ENCODE measurements at regions not wholly inside any gene's neighbourhood (a gene's known extent, or its start where the extent isn't known, plus 50 kb on each side); places are given as distances from the start of the nearest gene placed in this dataset.
"Not testable (repeated sequence)": the region's sequence is repeated elsewhere in the genome, so short reads cannot be mapped to it uniquely, and the experiment has no call there.

GRCh38 chr4:49153011-49153410 is 166.9 kb downstream of the CWH43 start:
- H3K27ac ChIP-seq (ENCODE audit: low read depth in 2 of 2, low read length in 2 of 2); H3K4me3 ChIP-seq (ENCODE audit: low read length in 2 of 2); H3K4me1 ChIP-seq (ENCODE audit: control insufficient read depth in 2 of 2, insufficient read depth in 2 of 2, low read length in 2 of 2); H3K36me3 ChIP-seq (ENCODE audit: control insufficient read depth in 2 of 2, insufficient read depth in 2 of 2, low read length in 2 of 2); H3K27me3 ChIP-seq (ENCODE audit: control insufficient read depth in 2 of 2, insufficient read depth in 2 of 2, low read length in 2 of 2); H3K9ac ChIP-seq (ENCODE audit: low read depth in 1 of 2, low read length in 2 of 2): not testable (repeated sequence)
- peaks cover 31 to 52% of the 10 kb centered on the region in 2 donors for H3K9me3 ChIP-seq (ENCODE audit: control insufficient read depth in 2 of 2, low read length in 2 of 2)

DNA sequence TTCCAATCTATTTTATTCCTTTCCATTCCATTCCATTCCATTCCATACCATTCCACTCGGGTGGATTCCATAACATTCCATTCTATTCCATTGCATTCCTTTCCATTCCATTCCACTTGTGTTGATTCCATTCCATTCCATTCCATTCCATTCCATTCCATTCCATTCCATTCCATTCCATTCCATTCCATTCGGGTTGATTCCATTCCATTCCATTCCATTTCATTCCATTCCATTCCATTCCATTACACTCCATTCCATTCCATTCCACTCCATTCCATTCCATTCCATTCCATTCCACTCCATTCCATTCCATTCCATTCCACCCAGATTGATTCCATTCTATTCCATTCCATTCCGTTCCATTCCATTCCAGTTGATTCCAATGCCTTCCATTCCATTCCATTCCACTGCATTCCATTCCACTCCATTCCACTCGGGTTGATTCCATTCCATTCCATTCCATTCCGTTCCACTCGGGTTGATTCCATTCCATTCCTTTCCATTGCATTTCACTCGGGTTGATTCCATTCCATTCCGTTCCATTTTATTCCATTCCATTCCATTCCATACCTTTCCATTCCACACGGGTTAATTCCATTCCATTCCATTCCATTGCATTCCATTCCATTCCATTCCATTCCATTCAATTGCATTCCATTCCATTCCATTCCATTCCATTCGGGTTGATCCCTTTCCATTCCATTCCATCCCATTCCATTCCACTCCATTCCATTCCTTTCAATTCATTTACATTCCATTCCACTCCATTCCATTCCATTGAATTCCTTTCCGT is 168.4 kb downstream of the CWH43 start:
- H3K36me3 ChIP-seq (ENCODE audit: control insufficient read depth in 2 of 2, insufficient read depth in 2 of 2, low read length in 2 of 2); H3K27me3 ChIP-seq (ENCODE audit: control insufficient read depth in 2 of 2, insufficient read depth in 2 of 2, low read length in 2 of 2); H3K27ac ChIP-seq (ENCODE audit: low read depth in 2 of 2, low read length in 2 of 2); H3K4me1 ChIP-seq (ENCODE audit: control insufficient read depth in 2 of 2, insufficient read depth in 2 of 2, low read length in 2 of 2); H3K4me3 ChIP-seq (ENCODE audit: low read length in 2 of 2); H3K9ac ChIP-seq (ENCODE audit: low read depth in 1 of 2, low read length in 2 of 2): not testable (repeated sequence)
- H3K9me3 ChIP-seq (ENCODE audit: control insufficient read depth in 2 of 2, low read length in 2 of 2), result peaks cover 27 to 42% of the 10 kb centered on the region in 2 donors

DNA sequence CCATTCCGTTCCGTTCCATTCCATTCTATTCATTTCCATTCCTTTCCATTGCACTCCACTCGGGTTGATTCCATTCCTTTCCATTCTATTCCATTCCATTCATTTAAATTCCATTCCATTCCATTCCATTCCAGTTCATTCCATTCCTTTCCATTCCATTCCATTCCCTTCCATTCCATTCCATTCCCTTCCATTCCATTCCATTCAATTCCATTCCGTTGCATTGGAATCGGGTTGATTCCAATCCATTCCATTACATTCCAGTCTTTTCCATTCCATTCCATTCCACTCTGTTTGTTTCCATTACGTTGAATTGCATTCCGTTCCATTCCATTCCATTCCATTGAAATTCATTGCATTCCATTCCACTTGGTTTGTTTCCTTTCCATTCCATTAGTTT is 169.2 kb downstream of the CWH43 start:
- H3K27me3 ChIP-seq (ENCODE audit: control insufficient read depth in 2 of 2, insufficient read depth in 2 of 2, low read length in 2 of 2); H3K9ac ChIP-seq (ENCODE audit: low read depth in 1 of 2, low read length in 2 of 2); H3K27ac ChIP-seq (ENCODE audit: low read depth in 2 of 2, low read length in 2 of 2); H3K36me3 ChIP-seq (ENCODE audit: control insufficient read depth in 2 of 2, insufficient read depth in 2 of 2, low read length in 2 of 2); H3K4me1 ChIP-seq (ENCODE audit: control insufficient read depth in 2 of 2, insufficient read depth in 2 of 2, low read length in 2 of 2); H3K4me3 ChIP-seq (ENCODE audit: low read length in 2 of 2): not testable (repeated sequence)
- peaks cover 22 to 36% of the 10 kb centered on the region in 2 donors for H3K9me3 ChIP-seq (ENCODE audit: control insufficient read depth in 2 of 2, low read length in 2 of 2)

- not testable (repeated sequence) for H3K4me1 ChIP-seq (ENCODE audit: control insufficient read depth in 2 of 2, insufficient read depth in 2 of 2, low read length in 2 of 2); H3K9ac ChIP-seq (ENCODE audit: low read depth in 1 of 2, low read length in 2 of 2); H3K27ac ChIP-seq (ENCODE audit: low read depth in 2 of 2, low read length in 2 of 2); H3K27me3 ChIP-seq (ENCODE audit: control insufficient read depth in 2 of 2, insufficient read depth in 2 of 2, low read length in 2 of 2); H3K4me3 ChIP-seq (ENCODE audit: low read length in 2 of 2); H3K36me3 ChIP-seq (ENCODE audit: control insufficient read depth in 2 of 2, insufficient read depth in 2 of 2, low read length in 2 of 2)
- H3K9me3 ChIP-seq (ENCODE audit: control insufficient read depth in 2 of 2, low read length in 2 of 2), result peaks cover 16 to 30% of the 10 kb centered on the region in 2 donors
Measured at GRCh38 chr4:49156309-49156708, 170.2 kb downstream of the CWH43 start.

DNA sequence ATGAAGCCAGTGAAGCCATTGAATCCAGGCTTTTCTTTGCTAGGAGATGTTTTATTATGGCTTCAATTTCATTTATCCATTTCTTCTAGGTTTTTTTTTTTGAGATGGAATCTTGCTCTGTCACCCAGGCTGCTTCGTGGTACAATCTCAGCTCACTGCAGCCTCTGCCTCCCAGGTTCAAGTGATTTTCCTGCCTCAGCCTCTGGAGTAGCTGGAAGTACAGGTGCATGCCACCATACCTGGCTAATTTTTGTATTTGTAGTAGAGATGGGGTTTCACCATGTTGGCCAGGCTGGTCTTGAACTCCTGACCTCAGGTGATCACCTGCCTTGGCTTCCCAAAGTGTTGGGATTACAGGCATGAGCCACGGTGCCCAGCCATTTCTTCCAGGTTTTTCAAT is 171.6 kb downstream of the CWH43 start:
- not testable (repeated sequence) for H3K4me1 ChIP-seq (ENCODE audit: control insufficient read depth in 2 of 2, insufficient read depth in 2 of 2, low read length in 2 of 2); H3K36me3 ChIP-seq (ENCODE audit: control insufficient read depth in 2 of 2, insufficient read depth in 2 of 2, low read length in 2 of 2); H3K9ac ChIP-seq (ENCODE audit: low read depth in 1 of 2, low read length in 2 of 2); H3K27me3 ChIP-seq (ENCODE audit: control insufficient read depth in 2 of 2, insufficient read depth in 2 of 2, low read length in 2 of 2); H3K4me3 ChIP-seq (ENCODE audit: low read length in 2 of 2); H3K27ac ChIP-seq (ENCODE audit: low read depth in 2 of 2, low read length in 2 of 2)
- H3K9me3 ChIP-seq (ENCODE audit: control insufficient read depth in 2 of 2, low read length in 2 of 2), result peaks cover 13 to 30% of the 10 kb centered on the region in 2 donors

DNA sequence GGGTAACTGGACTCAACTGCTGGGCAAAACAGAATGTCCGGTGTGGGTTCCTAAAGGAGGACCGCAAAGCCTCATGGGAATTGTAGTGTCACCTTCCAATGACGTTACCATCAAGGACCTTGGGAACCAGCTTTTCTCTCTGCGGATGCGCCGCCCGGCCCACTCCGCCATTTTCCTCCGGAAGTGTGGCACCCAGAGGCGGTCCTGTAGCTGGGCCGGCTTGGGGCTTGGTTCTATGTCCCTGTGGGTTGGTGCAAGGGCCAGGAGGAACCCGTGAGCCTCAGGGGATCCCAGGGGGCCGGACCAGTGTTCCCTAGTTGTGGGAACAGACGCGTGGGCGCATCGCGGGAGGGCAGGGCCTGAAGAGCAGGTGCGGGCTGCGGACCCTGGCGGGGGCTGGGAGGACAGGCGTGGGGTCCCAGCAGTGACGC is 175.1 kb downstream of the CWH43 start:
- not testable (repeated sequence) for H3K9ac ChIP-seq (ENCODE audit: low read depth in 1 of 2, low read length in 2 of 2); H3K4me3 ChIP-seq (ENCODE audit: low read length in 2 of 2); H3K4me1 ChIP-seq (ENCODE audit: control insufficient read depth in 2 of 2, insufficient read depth in 2 of 2, low read length in 2 of 2); H3K9me3 ChIP-seq (ENCODE audit: control insufficient read depth in 2 of 2, low read length in 2 of 2); H3K27me3 ChIP-seq (ENCODE audit: control insufficient read depth in 2 of 2, insufficient read depth in 2 of 2, low read length in 2 of 2); H3K36me3 ChIP-seq (ENCODE audit: control insufficient read depth in 2 of 2, insufficient read depth in 2 of 2, low read length in 2 of 2); H3K27ac ChIP-seq (ENCODE audit: low read depth in 2 of 2, low read length in 2 of 2)

GRCh38 chr4:49164916-49165315 is 178.8 kb downstream of the CWH43 start:
- H3K9ac ChIP-seq (ENCODE audit: low read depth in 1 of 2, low read length in 2 of 2); H3K36me3 ChIP-seq (ENCODE audit: control insufficient read depth in 2 of 2, insufficient read depth in 2 of 2, low read length in 2 of 2); H3K27me3 ChIP-seq (ENCODE audit: control insufficient read depth in 2 of 2, insufficient read depth in 2 of 2, low read length in 2 of 2); H3K4me1 ChIP-seq (ENCODE audit: control insufficient read depth in 2 of 2, insufficient read depth in 2 of 2, low read length in 2 of 2); H3K9me3 ChIP-seq (ENCODE audit: control insufficient read depth in 2 of 2, low read length in 2 of 2); H3K27ac ChIP-seq (ENCODE audit: low read depth in 2 of 2, low read length in 2 of 2); H3K4me3 ChIP-seq (ENCODE audit: low read length in 2 of 2): not testable (repeated sequence)

- H3K27me3 ChIP-seq (ENCODE audit: control insufficient read depth in 2 of 2, insufficient read depth in 2 of 2, low read length in 2 of 2); H3K36me3 ChIP-seq (ENCODE audit: control insufficient read depth in 2 of 2, insufficient read depth in 2 of 2, low read length in 2 of 2); H3K4me3 ChIP-seq (ENCODE audit: low read length in 2 of 2); H3K4me1 ChIP-seq (ENCODE audit: control insufficient read depth in 2 of 2, insufficient read depth in 2 of 2, low read length in 2 of 2); H3K27ac ChIP-seq (ENCODE audit: low read depth in 2 of 2, low read length in 2 of 2); H3K9me3 ChIP-seq (ENCODE audit: control insufficient read depth in 2 of 2, low read length in 2 of 2); H3K9ac ChIP-seq (ENCODE audit: low read depth in 1 of 2, low read length in 2 of 2): not testable (repeated sequence)
Measured at GRCh38 chr4:49177847-49178246, 191.8 kb downstream of the CWH43 start.

GRCh38 chr4:49181088-49181487 is 195.0 kb downstream of the CWH43 start:
- not testable (repeated sequence) for H3K9ac ChIP-seq (ENCODE audit: low read depth in 1 of 2, low read length in 2 of 2); H3K4me3 ChIP-seq (ENCODE audit: low read length in 2 of 2); H3K4me1 ChIP-seq (ENCODE audit: control insufficient read depth in 2 of 2, insufficient read depth in 2 of 2, low read length in 2 of 2); H3K36me3 ChIP-seq (ENCODE audit: control insufficient read depth in 2 of 2, insufficient read depth in 2 of 2, low read length in 2 of 2); H3K27me3 ChIP-seq (ENCODE audit: control insufficient read depth in 2 of 2, insufficient read depth in 2 of 2, low read length in 2 of 2); H3K9me3 ChIP-seq (ENCODE audit: control insufficient read depth in 2 of 2, low read length in 2 of 2); H3K27ac ChIP-seq (ENCODE audit: low read depth in 2 of 2, low read length in 2 of 2)

GRCh38 chr4:49211396-49212194 is 225.5 kb downstream of the CWH43 start:
- H3K36me3 ChIP-seq (ENCODE audit: control insufficient read depth in 2 of 2, insufficient read depth in 2 of 2, low read length in 2 of 2); H3K9me3 ChIP-seq (ENCODE audit: control insufficient read depth in 2 of 2, low read length in 2 of 2); H3K4me3 ChIP-seq (ENCODE audit: low read length in 2 of 2); H3K27me3 ChIP-seq (ENCODE audit: control insufficient read depth in 2 of 2, insufficient read depth in 2 of 2, low read length in 2 of 2); H3K27ac ChIP-seq (ENCODE audit: low read depth in 2 of 2, low read length in 2 of 2); H3K9ac ChIP-seq (ENCODE audit: low read depth in 1 of 2, low read length in 2 of 2); H3K4me1 ChIP-seq (ENCODE audit: control insufficient read depth in 2 of 2, insufficient read depth in 2 of 2, low read length in 2 of 2): not testable (repeated sequence)

All from mucosa of rectum (tissue), 2 donors.